Mucosa of gallbladder (tissue), 1 donor: ENCODE measurements at regions not wholly inside any gene's neighbourhood (a gene's known extent, or its start where the extent isn't known, plus 50 kb on each side); places are given as distances from the start of the nearest gene placed in this dataset.

Source experiments
- DNase-seq: peaks from one replicate; pipeline ENCODE4 v3.0.0-alpha.2; 2020; ENCODE audit warnings: low spot score
- donor health status: DM: no; HTN: no; CAD: no.

DNA sequence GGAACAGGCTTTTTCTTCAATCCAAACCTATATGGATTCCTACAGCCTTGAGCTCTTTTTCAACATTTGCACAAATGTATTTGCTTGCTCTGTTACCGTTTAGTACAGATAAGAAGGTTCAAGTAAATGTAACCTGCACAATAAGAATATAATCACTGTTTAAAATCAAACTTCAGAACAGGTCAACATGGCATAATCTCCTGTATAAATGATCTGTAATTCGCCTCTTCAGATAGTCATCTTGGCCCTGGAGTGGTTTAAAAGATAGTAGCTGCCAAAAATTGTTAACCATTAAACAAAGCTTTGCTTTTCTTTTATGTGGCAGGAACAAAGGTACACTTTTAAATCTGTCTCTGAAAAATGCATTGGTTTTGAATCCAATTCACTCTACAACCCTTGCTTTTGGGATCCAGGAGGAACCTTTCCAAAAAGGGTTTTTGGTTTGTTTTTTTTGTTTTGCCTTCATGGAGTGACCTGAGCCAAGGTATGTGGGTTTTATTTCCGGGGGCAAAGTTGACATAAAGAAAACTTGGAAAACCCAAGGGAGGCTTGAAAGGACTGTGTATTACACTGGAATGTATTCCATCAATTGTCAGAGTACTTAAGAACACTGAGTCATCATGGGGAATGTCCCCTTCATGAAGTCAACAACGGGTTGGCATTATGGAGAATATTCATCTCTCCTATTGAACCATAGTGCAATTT lies 210.4 kb upstream of the HCCS start:
- DNase-seq: no peak

DNA sequence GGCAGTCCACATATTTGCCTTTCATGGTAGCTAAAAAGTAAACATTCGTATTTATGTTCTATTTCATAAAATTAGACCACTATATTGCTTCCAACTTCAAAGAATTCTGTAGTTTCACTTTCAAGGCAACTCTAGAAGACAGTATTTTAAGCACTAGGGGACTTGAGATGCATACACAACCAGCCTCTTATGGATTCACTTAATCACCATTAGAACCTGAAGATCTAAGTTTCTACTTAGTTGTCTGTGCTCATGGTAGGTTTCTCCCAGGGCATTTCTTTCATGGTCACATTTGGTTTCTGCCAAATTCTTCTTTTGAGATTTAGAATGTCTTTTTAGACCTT lies 209.9 kb upstream of the HCCS start:
- no peak for DNase-seq

DNA sequence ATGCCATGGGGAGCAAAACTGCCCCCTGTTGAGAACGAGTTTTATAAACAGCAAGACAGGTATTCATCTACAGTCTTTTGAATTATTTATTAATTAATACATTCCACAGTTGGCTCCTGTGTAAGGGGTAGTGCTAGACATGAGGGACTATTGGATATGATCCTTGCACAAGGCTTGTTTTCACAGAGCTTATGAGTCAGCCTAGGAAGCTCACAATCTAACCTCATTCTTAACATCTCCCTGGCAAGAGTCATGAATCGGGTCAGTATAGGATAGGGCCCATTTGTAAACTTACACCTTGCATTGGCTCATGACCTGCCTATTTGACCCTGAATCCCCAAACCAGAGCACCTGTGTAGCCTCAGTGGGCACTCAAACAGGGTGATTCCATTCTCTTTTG lies 209.1 kb upstream of the HCCS start:
- no peak for DNase-seq

DNA sequence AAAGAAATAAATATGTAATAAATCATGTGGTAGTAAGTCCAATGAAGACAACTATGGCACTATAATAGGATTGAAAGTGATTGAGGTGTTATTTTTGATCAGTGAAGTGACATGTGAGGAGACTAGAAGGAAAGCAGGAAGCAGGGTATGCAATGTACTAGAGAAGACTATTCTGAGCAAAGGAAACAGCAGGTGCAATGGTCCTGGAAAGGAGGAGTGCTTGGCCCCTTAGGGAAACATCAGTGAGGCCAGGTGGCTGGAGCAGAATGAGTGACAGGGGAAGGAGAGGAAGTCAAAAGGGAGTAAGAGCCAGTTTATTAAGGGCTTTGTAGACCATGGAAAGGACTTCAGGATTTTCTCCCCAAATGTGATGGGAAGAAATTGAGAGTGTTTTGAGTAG lies 207.6 kb upstream of the HCCS start:
- no peak for DNase-seq

DNA sequence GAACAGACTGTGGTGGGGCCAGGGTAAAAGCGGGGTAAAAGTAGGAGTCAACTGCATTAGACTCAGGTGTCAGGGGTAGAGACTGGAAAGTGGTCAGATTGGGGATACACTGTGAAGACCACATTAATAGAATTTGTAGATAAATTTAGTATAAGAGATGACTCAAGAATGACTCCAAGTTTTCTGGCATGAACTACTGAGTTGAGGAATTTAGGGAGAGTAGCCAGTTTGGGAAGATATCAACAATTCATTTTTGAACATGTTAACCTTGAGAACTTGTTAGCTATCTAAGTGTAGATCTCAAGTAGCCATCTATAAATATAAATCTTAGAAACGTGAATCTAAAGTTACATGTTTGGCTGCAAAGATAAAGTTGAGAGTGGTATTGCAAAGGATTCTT lies 206.9 kb upstream of the HCCS start:
- no peak for DNase-seq

DNA sequence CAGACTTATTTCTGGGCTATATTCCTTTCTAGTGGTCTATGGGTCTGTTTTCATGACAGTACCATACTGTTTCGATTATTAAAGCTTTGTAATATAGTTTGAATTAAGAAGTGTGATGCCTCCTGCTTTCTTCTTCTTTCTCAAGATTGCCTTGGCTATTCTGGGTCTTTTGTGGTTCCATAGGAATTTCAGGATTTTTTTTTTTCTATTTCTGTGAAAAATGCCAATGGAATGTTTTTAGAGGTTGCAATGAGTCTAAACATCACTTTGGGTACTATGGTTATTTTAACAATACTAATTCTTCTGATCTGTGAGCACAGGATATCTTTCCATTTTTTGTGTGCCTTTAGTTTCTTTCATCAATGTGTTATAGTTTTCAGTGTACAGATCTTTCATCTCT lies 204.3 kb upstream of the HCCS start:
- DNase-seq: no peak

DNA sequence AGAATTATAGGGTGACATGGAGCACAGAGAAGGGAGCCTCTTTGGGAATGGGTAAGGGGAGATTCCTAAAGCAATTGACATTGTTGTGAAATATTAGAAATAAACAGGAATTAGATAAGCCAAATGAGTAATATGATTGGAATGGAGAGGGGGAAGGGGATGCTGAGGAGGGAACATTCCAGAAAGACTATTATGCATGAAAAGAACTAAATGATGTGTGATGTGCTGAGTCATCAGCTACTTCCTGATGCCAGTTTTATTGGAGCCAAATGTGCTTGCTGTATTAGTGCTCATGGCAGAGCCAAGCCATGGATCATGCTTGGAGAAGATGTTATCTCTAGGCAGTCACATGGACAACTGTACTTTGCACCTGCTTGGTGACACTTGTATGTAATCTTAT lies 189.0 kb upstream of the HCCS start:
- peak; percentile 40 for DNase-seq

DNA sequence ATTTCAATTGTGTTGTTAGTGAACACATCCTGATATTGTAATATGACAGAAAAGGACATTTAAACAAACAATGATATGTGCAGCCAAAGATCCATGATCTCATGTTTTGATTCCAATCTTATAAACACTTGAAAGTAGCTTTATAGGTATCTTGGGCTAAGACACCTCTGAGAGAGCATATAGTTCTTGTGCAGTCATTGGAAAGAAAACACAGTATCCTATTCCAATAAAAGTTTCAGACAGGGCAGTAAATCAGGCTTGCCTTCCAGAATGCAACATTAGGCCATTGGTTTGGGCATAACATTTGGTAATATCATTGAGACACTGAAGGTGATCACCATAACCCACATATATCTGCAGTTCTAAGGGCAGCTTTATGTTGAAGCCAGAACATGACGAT lies 188.3 kb upstream of the HCCS start:
- no peak for DNase-seq

DNA sequence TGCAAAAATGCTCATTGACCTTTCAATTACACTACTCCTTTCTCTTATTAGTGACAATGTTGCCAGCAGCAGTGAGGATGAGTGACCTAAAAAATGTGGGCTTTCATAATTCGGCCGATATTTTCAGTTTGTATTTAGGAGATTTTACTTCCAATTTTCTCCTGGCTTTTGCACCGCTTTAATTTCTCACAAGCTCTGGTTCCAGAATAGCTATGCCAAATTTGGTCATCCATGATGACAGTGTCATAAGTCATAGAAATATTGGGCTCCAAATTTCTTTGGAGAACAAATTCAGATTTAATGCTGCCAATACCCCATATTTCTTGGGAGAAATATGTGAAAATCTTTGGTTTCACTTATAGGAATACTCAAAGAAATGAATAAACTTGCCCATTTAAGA lies 187.7 kb upstream of the HCCS start:
- no peak for DNase-seq

DNA sequence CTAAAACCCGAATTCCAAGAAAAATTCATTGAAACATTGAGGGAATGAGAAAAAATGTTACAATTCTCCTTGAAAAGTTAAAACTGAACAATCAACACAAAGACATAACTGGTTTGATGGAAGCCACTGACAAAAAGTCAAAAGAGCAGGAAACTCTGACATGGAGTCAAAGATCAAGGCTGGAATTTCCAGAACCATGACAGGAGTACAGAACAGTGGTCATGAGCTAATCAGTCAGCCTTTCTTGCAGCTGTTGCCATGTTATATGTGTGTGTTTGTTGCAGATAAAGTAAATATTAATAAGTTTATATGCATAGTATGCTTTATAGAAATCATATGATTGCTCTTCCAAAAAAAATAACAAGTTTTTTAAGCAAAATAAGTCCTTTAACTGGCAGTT lies 184.7 kb upstream of the HCCS start:
- no peak for DNase-seq

DNA sequence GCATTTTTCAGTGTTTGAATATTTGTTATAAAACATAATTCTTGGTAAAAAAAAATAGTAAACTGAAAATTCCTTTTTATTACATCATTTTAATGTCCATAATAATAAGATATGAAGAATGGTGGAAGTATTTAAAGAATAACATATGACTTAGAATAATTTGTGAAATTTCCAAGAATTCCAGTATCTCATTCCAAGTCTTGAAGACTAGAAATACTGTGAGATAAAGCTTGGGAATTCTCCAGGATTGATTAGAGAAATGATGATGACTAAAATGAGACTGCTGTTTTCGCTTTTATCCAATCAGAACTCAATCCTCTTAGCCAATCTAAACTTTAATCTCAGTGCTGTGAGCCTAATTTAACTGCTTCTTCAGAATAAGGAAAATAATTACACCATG lies 184.2 kb upstream of the HCCS start:
- DNase-seq: no peak

DNA sequence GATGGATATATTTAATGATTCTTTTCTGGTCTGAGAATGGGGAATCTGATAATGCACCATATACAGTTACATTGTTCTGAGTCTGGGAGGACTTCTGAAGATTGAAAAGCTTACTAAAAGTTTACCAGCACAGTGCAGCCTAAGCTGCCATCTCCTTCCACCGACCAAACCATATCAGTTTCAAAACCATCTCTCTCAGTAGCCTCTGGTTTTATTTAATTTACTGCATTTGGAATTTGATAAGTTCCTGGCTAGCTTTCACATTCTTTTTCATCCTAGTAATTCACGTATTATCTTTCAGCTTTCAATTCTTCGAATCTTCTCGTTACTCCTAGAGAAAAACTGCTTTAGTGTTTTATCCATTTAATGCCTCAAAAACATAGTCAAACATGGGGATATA lies 181.4 kb upstream of the HCCS start:
- DNase-seq: no peak

DNA sequence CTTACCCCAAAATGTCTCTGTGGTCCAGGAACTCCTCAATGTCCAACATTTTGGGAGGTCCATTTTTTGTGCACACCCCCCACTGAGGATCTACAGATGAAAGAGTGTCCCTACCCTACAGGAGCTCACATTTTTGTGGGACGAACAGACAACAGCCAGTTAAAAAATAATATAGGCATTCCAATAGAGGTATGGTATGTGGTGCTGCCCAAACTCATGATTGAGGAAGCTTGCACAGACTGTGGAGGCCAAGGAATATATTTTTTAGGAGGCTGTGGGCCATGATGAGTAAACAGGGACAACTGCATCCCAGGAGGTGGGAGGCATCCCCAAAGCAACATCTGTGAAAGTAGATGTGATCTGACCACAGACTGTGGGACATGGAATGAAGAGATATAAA lies 181.0 kb upstream of the HCCS start:
- DNase-seq: no peak

DNA sequence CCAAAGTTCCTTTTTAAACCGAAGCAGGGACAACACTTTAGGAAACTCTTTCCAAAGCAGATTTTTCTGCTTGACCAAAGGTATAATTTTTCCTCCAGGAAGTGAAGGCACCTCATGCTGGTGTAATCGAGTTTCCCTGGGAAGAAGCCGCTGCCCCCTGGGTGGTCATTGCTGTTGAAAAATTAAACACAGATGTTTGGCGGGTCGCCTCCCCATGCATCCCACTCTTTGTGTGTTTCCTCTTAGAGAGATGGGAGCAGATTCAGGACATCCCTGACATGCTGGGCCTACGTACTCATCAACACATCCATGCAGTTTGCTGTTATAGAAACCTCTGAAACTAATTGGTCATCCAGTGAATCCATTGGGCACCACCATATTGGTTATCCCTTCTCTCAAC lies 179.2 kb upstream of the HCCS start:
- no peak for DNase-seq

DNA sequence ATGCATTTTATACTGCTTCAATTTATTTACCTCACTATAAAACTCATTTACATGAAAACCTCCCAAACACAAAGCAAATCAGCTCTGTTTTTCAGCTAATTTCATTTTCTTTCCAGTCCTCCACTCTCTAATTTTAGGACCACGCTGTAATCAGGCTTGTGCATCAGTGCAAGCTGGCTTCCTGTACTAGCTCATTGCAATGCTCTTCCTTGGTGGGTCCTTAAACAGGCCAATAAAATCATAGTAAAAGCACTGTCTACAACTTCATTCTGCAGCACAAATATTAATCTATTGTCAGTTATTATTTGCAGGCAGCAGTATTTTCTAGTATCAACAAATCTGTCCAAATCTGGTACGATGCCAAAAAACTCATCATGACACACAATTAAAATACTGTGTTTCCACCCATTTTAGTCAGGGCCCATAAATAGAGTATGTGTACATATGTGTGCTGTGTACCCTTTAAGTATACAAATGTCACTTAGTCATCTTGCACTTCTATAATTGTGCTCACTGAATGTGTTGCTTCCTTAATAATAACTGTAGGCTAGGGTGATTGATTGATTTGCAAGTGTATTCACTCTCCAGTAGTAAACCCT lies 178.2 kb upstream of the HCCS start:
- no peak for DNase-seq

DNA sequence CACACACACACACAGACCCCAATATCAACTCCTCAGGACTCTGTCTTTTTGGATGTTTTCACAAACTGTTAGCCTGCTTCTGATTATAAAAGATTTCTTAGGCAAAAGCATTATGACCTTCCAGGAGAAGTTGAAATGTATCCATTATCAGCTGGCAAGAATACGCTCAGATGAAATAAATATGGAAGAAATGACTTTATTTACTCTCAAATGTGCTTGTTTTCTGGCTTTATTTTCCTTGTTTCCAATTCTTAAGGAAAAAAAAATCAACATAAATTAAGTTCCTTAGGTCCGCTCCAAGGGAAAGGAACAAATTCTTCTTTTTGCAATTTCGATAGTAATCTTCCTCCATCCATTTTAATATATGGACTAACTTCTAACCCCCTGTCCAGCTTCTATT lies 175.6 kb upstream of the HCCS start:
- DNase-seq: no peak

DNA sequence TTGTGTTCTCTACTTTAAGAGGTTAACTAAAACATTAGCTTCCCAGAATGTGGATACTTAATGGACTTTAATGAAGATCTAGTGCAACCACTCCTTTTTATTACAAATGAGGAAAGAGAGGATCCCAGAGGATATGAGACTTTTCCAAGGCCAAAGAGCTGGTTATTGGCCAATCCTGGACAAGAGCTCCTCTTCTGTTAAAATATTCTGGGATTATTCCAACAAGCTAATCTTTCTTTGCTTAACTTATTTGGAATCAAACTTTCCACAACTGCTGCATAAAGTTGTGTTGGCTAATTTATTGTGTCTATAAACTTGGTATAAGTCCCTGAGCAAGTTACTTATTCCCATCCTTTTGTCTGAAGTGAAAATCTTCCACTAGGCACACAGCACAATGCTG lies 174.2 kb upstream of the HCCS start:
- DNase-seq: no peak

DNA sequence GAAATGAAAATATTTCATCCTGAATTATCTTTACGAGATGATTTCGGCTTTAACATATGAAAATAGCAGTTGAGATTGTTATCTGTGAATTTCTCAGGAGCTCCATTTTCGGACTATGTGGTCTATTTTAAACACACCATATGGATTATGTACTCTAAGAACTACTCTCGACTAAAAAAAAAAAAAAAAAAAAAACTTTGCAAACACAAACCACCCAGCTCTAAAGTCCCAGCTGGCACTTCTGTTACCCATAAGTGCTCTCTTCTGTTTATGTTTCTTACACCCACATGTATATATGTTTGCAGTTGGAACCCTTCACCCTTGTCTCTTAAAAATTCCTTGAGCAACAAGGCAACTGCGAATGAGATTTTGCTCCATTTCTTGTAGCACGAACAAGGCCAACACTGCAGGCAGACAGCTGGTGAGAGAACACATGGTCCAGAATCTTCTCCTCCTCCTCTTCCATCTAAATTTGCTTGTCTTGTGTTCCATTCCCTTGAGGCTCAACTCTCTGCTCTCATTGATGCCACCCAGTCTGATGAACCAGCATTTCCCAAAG lies 172.7 kb upstream of the HCCS start:
- no peak for DNase-seq

DNA sequence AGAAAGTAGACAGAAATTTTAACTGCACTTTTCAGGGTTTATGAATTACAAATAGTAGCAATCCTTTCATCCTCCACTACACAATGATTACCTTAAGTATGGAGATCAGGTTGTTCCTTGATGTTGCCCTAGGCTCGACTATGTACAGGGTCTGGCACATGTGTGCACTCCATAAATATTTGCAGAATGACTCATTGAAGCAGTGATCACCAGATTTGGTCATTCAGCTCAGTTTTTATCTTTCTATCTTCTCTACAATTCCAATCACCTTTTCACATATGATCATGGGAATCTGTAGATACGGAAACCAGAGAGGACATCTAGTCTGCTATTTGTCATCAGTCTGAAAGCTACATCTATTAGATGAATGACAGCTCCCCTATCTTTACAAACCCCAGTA lies 171.7 kb upstream of the HCCS start:
- DNase-seq: no peak

DNA sequence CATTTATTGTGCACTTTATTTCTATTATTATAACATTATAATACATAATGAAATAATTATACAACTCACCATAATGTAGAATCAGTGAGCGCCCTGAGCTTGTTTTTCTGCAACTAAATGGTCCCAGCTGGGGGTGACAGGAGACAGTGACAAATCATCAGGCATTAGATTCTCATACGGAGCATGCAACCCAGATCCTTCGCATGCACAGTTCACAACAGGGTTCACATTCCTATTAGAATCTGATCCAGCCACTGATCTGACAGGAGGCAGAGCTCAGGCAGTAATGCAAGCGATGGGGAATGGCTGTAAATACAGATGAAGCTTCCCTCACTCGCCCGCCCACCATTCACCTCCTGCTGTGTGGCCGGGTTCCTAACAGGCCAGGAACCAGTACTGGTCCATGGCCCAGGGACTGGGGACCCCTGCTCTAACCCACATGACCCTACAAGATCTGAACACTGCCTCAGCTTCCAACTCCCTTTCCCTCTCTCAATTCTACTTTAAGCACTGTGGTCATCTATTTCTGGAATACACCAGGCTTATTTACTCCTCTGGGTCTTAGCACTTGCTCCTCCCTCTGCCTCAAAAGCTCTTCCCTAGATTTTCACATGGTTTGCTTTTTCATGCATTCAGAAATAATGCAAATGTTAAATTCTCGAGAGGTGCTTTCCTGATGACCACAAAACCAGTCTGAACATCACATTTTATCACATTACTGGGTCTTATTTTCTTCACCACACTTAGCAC lies 166.8 kb upstream of the HCCS start:
- no peak for DNase-seq

DNA sequence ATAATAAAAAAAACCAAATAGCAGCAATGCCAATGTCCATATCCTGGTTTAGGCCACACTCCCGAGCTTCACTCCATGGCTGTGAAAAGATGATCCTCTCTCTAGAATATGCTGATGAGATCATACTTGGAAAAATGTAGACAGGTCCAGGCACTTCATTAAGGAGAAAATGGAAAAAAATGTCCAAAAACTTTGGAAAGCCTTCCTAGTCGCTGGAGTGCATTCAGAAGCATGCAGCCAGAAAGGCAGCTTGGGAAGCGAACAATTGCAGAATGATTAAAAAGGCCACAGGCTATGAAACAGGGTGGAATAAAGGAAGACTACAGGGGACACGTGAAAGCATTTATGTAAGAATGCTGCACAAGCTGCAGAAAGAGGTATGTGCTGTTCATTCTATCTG lies 165.6 kb upstream of the HCCS start:
- no peak for DNase-seq

DNA sequence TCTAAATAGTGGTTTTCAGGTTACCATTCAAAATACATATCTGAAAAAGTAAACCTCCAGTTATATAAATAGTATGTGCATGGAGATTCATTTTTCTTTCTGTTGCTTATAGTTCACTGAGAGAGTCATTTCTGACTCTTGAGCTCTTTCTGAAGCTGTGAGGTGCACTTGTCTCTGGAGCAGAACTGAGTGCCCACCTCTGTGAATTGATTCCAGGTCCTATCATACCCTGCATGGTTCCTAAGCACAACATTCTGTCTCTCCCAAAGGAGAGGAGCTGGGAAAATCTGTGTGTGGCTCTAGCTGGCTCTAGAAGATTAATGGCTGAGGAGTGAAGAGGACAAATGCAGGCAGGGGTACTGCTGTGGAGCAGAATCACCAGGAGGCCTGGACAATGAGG lies 161.6 kb upstream of the HCCS start:
- DNase-seq: no peak

DNA sequence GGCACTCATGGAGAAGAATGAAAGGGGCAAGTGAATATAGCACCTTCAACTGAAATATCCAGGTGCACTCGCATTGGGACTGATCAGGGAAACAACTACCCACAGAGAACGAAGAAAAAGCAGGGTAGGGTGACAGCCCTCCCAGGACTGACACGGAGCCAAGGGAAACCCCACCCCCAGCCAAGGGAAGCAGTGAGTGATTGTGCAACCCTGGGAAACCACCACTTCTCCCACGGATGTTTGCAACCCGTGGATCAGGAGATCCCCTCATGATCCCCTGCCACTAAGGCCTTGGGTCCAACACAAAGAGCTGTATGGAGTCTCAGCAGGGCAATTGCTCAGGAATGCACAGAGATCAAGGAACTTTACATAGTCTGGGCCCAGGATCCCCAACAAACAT lies 158.5 kb upstream of the HCCS start:
- DNase-seq: no peak
